ENCODE measurements at regions not wholly inside any gene's neighbourhood (a gene's known extent, or its start where the extent isn't known, plus 50 kb on each side); places are given as distances from the start of the nearest gene placed in this dataset.
"Not testable (repeated sequence)": the region's sequence is repeated elsewhere in the genome, so short reads cannot be mapped to it uniquely, and the experiment has no call there.

DNA sequence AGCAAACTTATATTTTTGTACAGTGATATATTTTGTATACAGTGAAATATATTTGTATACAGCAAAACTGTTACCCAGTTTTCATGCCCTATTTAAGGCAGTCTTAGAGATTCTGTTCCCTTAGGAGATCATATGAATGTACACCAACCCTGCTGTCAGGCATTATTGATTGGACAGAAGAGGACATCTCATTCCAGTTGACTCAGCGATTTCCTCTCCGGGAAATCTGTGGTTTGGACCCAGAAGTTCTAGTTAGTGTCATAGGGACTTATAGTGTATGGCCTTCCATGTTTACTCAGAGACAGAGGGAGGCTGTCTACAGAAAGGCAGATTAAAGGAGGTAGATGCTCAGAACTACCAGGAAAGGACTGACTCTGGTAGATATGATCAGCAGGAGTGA lies 318.8 kb upstream of the KCNMB2 start:
- H3K4me1 Mint-ChIP-seq = no peaks in the 10 kb centered on the region
- H3K9me3 Mint-ChIP-seq = peaks cover 13% of the 10 kb centered on the region
- H3K27ac Mint-ChIP-seq = no peak overlapping the region
- TF ChIP-seq, protein P1, sequence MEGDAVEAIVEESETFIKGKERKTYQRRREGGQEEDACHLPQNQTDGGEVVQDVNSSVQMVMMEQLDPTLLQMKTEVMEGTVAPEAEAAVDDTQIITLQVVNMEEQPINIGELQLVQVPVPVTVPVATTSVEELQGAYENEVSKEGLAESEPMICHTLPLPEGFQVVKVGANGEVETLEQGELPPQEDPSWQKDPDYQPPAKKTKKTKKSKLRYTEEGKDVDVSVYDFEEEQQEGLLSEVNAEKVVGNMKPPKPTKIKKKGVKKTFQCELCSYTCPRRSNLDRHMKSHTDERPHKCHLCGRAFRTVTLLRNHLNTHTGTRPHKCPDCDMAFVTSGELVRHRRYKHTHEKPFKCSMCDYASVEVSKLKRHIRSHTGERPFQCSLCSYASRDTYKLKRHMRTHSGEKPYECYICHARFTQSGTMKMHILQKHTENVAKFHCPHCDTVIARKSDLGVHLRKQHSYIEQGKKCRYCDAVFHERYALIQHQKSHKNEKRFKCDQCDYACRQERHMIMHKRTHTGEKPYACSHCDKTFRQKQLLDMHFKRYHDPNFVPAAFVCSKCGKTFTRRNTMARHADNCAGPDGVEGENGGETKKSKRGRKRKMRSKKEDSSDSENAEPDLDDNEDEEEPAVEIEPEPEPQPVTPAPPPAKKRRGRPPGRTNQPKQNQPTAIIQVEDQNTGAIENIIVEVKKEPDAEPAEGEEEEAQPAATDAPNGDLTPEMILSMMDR (IDR thresholded peaks at IDR 0.05; ENCODE audit: unreplicated experiment in 3 of 3) = no peak
- no peaks in the 10 kb centered on the region for H3K36me3 Mint-ChIP-seq (ENCODE audit: low read depth)
- no peak overlapping the region for H3K4me3 Mint-ChIP-seq
- no peaks in the 10 kb centered on the region for H3K27me3 Mint-ChIP-seq (ENCODE audit: low read depth)

DNA sequence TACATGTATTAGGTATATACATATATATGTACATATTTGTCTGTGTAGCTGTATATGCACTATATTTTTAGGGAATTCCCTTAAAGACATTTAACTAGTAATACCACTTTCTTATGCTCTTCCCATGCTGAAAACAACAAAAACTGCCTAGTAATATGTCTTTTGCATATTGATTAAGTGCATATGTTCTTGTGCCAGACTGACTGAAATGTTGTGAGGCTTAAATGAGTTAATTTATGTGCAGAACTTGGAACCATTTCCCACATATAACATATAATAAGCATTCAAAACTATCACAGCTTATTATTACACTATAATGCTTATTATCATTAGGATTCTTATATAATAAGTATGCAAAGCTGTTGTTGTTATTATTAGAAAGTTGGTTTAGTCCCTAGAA lies 318.0 kb upstream of the KCNMB2 start:
- TF ChIP-seq, protein P1 (IDR thresholded peaks at IDR 0.05; ENCODE audit: unreplicated experiment in 3 of 3) = no peak
- no peaks in the 10 kb centered on the region for H3K36me3 Mint-ChIP-seq (ENCODE audit: low read depth)
- no peak overlapping the region for H3K27ac Mint-ChIP-seq
- H3K27me3 Mint-ChIP-seq (ENCODE audit: low read depth) = no peaks in the 10 kb centered on the region
- H3K4me1 Mint-ChIP-seq = no peaks in the 10 kb centered on the region
- peaks cover 13% of the 10 kb centered on the region for H3K9me3 Mint-ChIP-seq
- no peak overlapping the region for H3K4me3 Mint-ChIP-seq

DNA sequence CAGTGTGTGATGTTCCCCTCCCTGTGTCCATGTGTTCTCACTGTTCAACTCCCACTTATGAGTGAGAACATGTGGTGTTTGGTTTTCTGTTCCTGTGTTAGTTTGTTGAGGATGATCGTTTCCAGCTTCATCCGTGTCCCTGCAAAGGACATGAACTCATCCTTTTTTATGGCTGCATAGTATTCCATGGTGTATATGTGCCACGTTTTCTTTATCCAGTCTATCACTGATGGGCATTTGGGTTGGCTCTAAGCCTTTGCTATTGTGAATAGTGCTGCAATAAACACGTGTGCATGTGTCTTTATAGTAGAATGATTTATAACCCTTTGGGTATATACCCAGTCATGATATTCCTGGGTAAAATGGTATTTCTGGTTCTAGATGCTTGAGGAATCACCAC lies 316.6 kb upstream of the KCNMB2 start:
- not testable (repeated sequence) for H3K4me3 Mint-ChIP-seq; H3K27ac Mint-ChIP-seq; H3K4me1 Mint-ChIP-seq; H3K36me3 Mint-ChIP-seq (ENCODE audit: low read depth); H3K27me3 Mint-ChIP-seq (ENCODE audit: low read depth)
- H3K9me3 Mint-ChIP-seq = peaks cover 13% of the 10 kb centered on the region

DNA sequence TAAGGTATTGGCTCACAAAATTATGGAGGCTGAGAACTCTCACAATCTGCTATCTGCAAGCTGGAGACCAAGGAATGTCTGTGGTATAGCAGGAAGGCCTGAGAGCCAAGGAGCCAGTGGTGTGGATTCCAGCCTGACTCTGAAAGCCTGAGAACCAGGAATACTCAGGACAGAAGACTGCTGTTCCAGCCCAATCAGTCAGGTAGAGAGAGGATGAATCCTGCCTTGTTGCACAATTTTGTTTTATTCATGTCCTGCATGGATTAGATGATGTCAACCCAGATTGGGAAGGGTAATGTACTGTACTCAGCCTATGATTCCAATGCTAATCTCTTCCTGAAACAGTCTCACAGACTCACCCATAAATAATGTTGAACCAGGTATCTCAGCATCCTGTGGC lies 312.4 kb upstream of the KCNMB2 start:
- Mint-ChIP-seq H3K4me3 (no peak overlapping the region), H3K9me3 (peaks cover 16% of the 10 kb centered on the region), H3K4me1 (no peaks in the 10 kb centered on the region), H3K36me3 (ENCODE audit: low read depth) (no peaks in the 10 kb centered on the region), H3K27me3 (ENCODE audit: low read depth) (no peaks in the 10 kb centered on the region), H3K27ac (no peak overlapping the region)
- TF ChIP-seq, protein P1 (IDR thresholded peaks at IDR 0.05; ENCODE audit: unreplicated experiment in 3 of 3) = no peak

DNA sequence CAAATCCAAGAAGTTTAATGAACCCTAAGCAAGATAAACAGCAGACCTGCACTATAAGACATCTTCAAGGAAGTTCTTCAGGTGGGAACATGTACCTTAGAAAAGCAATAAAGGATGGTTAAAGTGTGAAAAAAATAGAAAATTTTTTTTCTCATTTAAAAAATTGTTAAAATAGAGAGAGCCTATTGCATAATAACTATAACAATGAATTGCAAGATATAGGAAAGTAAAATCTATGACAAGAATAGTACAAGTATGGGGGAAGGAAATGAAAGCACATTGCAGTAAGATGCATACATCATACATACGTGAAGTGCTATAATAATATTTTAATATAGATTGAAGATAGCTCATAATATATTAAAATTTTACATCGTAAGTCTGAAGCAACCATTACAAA lies 310.1 kb upstream of the KCNMB2 start:
- TF ChIP-seq, protein P1 (IDR thresholded peaks at IDR 0.05; ENCODE audit: unreplicated experiment in 3 of 3) = no peak
- no peaks in the 10 kb centered on the region for H3K4me1 Mint-ChIP-seq
- H3K27ac Mint-ChIP-seq = no peak overlapping the region
- H3K27me3 Mint-ChIP-seq (ENCODE audit: low read depth) = no peaks in the 10 kb centered on the region
- peaks cover 26% of the 10 kb centered on the region for H3K9me3 Mint-ChIP-seq
- no peak overlapping the region for H3K4me3 Mint-ChIP-seq
- H3K36me3 Mint-ChIP-seq (ENCODE audit: low read depth) = peaks cover 10% of the 10 kb centered on the region

DNA sequence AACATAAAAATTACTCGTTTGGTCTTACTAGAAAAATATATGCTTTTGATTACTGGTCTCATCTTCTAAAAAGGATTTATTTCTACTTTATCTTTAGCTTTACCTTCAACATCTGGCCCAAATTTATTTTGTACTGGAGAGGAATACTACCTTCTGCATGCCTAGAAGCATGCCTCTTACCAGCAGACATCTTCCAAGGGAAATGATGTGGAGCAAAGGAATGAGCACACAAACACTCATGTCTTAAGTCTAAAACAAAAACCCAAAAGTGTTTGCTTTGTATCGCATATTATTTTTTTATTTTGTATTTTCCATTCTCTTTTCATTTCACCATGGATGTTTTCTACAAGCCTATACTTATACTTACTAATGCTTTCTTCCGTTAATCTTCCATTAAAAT lies 304.6 kb upstream of the KCNMB2 start:
- Mint-ChIP-seq H3K9me3 (peaks cover 29% of the 10 kb centered on the region), H3K27ac (no peak overlapping the region), H3K4me1 (peaks cover 19% of the 10 kb centered on the region), H3K4me3 (no peak overlapping the region), H3K27me3 (ENCODE audit: low read depth) (no peaks in the 10 kb centered on the region), H3K36me3 (ENCODE audit: low read depth) (peaks cover 10% of the 10 kb centered on the region)
- TF ChIP-seq, protein P1 (IDR thresholded peaks at IDR 0.05; ENCODE audit: unreplicated experiment in 3 of 3) = no peak

All from nephron (organoid).